Neural progenitor cell (in vitro differentiated cells): ENCODE measurements at regions not wholly inside any gene's neighbourhood (a gene's known extent, or its start where the extent isn't known, plus 50 kb on each side); places are given as distances from the start of the nearest gene placed in this dataset.

Source experiments
- DNase-seq: peaks from one replicate; pipeline ENCODE4 v3.0.0-alpha.2; 2016; ENCODE audit warnings: low spot score
- H2AFZ ChIP-seq: fragments of 200-600 bp; sonication (generic); replicated peaks from 2 replicates; pipeline ENCODE4 v1.6.1; 2016; ENCODE audit warnings: antibody characterized with exemption
- H3F3A ChIP-seq: fragments of 200-600 bp; sonication (generic); 2 replicates; pipeline ENCODE4 v1.6.1; 2016; ENCODE audit warnings: antibody characterized with exemption, low read depth
- H3K27ac ChIP-seq: fragments of 200-600 bp; sonication (generic); 2 replicates; pipeline ENCODE4 v1.5.1; 2016; ENCODE audit warnings: mild to moderate bottlenecking
- H3K27me3 ChIP-seq: fragments of 200-600 bp; sonication (generic); 2 replicates; pipeline ENCODE4 v1.6.1; 2016; ENCODE audit warnings: mild to moderate bottlenecking, moderate library complexity
- H3K36me3 ChIP-seq: fragments of 200-600 bp; sonication (generic); 2 replicates; pipeline ENCODE4 v1.5.1; 2016
- H3K4me1 ChIP-seq: fragments of 200-600 bp; sonication (generic); 2 replicates; pipeline ENCODE4 v1.6.1; 2016; ENCODE audit warnings: mixed run types
- H3K4me2 ChIP-seq: fragments of 200-600 bp; sonication (generic); 2 replicates; pipeline ENCODE4 v1.6.1; 2016
- H3K4me3 ChIP-seq: fragments of 200-600 bp; sonication (generic); 2 replicates; pipeline ENCODE4 v1.5.1; 2016
- H3K79me2 ChIP-seq: fragments of 200-600 bp; sonication (generic); 2 replicates; pipeline ENCODE4 v1.6.1; 2016; ENCODE audit warnings: low read depth
- H3K9ac ChIP-seq: fragments of 200-600 bp; sonication (generic); 2 replicates; pipeline ENCODE4 v1.6.1; 2016
- H3K9me3 ChIP-seq: fragments of 200-600 bp; sonication (generic); 2 replicates; pipeline ENCODE4 v1.5.1; 2016; ENCODE audit warnings: low read depth
- H4K20me1 ChIP-seq: fragments of 200-600 bp; sonication (generic); 2 replicates; pipeline ENCODE4 v1.6.1; 2016; ENCODE audit warnings: low read depth
- H3K27ac Mint-ChIP-seq: 3 replicates; pipeline ENCODE4 v1.8.0; 2021; ENCODE audit warnings: mixed read lengths
- H3K27me3 Mint-ChIP-seq: 2 replicates; pipeline ENCODE4 v1.8.0; 2022; ENCODE audit warnings: low read depth, mild to moderate bottlenecking, inconsistent platforms, moderate library complexity, mixed read lengths; ENCODE audit not compliant: insufficient read depth
- H3K36me3 Mint-ChIP-seq: 3 replicates; pipeline ENCODE4 v1.8.0; 2021; ENCODE audit warnings: mixed read lengths
- H3K4me1 Mint-ChIP-seq: 3 replicates; pipeline ENCODE4 v1.8.0; 2021; ENCODE audit warnings: mixed read lengths
- H3K4me3 Mint-ChIP-seq: 3 replicates; pipeline ENCODE4 v1.8.0; 2021; ENCODE audit warnings: mild to moderate bottlenecking, moderate library complexity, mixed read lengths
- H3K9me3 Mint-ChIP-seq: 3 replicates; pipeline ENCODE4 v1.8.0; 2020; ENCODE audit warnings: mixed read lengths
- EZH2 ChIP-seq: fragments of 200-600 bp; sonication (generic); IDR thresholded peaks from 2 replicates; pipeline ENCODE4 v1.6.1; 2017; ENCODE audit warnings: antibody characterized with exemption, mild to moderate bottlenecking, moderate library complexity
- EZH2phosphoT487 ChIP-seq: fragments of 200-600 bp; sonication (generic); IDR thresholded peaks from 2 replicates; pipeline ENCODE4 v1.6.1; 2017; ENCODE audit warnings: antibody characterized with exemption
- TF ChIP-seq, protein P1 (sequence below): fragments of 200-600 bp; sonication (generic); IDR thresholded peaks from 2 replicates; pipeline ENCODE4 v1.5.1; 2017; ENCODE audit warnings: antibody characterized with exemption, mild to moderate bottlenecking

DNA sequence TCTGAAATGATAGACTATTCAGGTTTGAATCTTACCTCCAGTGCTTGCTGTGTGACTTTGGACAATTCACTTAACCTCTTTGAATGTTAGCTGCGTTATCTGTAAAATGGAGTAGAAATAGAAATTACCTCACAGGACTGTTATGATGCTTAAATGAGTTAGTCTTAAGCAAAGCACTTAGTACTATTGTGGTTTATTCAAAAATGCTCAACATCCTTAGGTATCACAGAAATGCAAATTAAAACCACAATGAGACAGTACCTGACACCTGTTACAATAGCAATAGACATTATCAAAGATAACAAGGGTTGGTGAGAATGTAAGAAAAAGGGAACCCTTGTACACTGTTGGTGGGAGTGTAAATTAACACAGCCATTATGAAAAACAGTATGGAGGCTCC, 77.6 kb upstream of the FREM1 start:
- H3K27ac Mint-ChIP-seq: no peak overlapping the region
- peaks cover 7% of the 10 kb centered on the region for H3K36me3 Mint-ChIP-seq
- H3K9ac ChIP-seq: no peak overlapping the region

DNA sequence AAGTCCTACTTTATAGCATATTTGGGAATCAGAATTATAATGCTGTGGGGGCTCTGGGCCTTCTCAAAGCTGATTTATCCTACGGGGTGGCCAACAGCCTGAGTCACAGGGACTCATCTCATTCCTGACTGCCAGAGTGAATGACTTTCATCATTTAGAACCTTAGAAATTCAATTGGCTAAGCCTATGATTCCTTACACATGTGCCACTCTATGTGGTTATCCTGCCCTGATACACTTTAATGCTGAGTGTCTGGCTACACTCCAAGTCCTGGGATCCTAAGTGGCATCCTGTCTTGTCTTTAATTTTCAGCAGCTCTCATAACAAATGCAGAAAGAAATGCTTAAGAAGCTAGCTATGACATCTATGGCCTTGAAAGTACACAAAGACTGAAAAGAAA, 75.2 kb upstream of the FREM1 start:
- H3F3A ChIP-seq: no peaks in the 10 kb centered on the region
- H3K9ac ChIP-seq: no peak overlapping the region
- Mint-ChIP-seq H3K27me3 (peaks cover 2% of the 10 kb centered on the region), H3K4me3 (no peak overlapping the region), H3K36me3 (peaks cover 11% of the 10 kb centered on the region), H3K27ac (no peak overlapping the region), H3K4me1 (peaks cover 3% of the 10 kb centered on the region), H3K9me3 (no peaks in the 10 kb centered on the region)
- H3K79me2 ChIP-seq: no peaks in the 10 kb centered on the region
- H2AFZ ChIP-seq: no peak overlapping the region
- H3K27ac ChIP-seq: no peak overlapping the region
- TF ChIP-seq EZH2phosphoT487 (no peak), EZH2 (no peak)
- TF ChIP-seq, protein P1, sequence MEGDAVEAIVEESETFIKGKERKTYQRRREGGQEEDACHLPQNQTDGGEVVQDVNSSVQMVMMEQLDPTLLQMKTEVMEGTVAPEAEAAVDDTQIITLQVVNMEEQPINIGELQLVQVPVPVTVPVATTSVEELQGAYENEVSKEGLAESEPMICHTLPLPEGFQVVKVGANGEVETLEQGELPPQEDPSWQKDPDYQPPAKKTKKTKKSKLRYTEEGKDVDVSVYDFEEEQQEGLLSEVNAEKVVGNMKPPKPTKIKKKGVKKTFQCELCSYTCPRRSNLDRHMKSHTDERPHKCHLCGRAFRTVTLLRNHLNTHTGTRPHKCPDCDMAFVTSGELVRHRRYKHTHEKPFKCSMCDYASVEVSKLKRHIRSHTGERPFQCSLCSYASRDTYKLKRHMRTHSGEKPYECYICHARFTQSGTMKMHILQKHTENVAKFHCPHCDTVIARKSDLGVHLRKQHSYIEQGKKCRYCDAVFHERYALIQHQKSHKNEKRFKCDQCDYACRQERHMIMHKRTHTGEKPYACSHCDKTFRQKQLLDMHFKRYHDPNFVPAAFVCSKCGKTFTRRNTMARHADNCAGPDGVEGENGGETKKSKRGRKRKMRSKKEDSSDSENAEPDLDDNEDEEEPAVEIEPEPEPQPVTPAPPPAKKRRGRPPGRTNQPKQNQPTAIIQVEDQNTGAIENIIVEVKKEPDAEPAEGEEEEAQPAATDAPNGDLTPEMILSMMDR: no peak
- no peak overlapping the region for H3K4me3 ChIP-seq
- DNase-seq: no peak
- no peaks in the 10 kb centered on the region for H3K9me3 ChIP-seq
- H3K27me3 ChIP-seq: no peaks in the 10 kb centered on the region
- H3K36me3 ChIP-seq: no peaks in the 10 kb centered on the region
- no peaks in the 10 kb centered on the region for H3K4me1 ChIP-seq
- no peaks in the 10 kb centered on the region for H4K20me1 ChIP-seq
- no peak overlapping the region for H3K4me2 ChIP-seq

More for the DNA sequence above, 77.6 kb upstream of the FREM1 start:
- H3K4me1 Mint-ChIP-seq: peaks cover 15% of the 10 kb centered on the region
- no peak for TF ChIP-seq EZH2phosphoT487
- TF ChIP-seq EZH2: no peak
- TF ChIP-seq, protein P1: no peak
- Histone ChIP-seq H3K27me3 (no peaks in the 10 kb centered on the region), H3F3A (no peaks in the 10 kb centered on the region), H2AFZ (no peak overlapping the region), H3K27ac (no peak overlapping the region), H3K4me1 (no peaks in the 10 kb centered on the region), H3K9me3 (no peaks in the 10 kb centered on the region), H3K4me2 (no peak overlapping the region), H4K20me1 (no peaks in the 10 kb centered on the region), H3K4me3 (no peak overlapping the region), H3K36me3 (no peaks in the 10 kb centered on the region), H3K79me2 (no peaks in the 10 kb centered on the region)
- peaks cover 2% of the 10 kb centered on the region for H3K27me3 Mint-ChIP-seq
- H3K9me3 Mint-ChIP-seq: no peaks in the 10 kb centered on the region
- no peak overlapping the region for H3K4me3 Mint-ChIP-seq
- DNase-seq: no peak

DNA sequence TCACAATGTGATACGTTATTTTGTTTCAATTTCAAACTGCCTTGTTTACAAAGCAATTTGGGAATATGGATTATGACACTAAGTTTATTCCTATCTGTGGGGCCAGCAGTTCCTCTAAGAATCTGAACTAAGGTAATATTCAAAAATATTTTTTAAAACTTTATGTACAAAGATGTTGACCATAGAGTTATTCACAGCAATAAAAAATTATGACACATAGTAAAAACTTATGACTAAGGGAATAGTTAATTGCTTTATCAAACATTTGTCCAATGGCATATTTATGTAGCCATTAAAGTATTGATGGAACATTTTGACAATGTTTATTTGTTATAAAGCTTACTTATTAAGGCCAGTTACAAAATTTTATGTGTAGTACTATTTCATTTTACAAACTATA, 73.4 kb upstream of the FREM1 start:
- no peak overlapping the region for H3K27ac ChIP-seq
- H3K9ac ChIP-seq: no peak overlapping the region
- no peaks in the 10 kb centered on the region for H3K9me3 Mint-ChIP-seq
- H3K79me2 ChIP-seq: no peaks in the 10 kb centered on the region
- no peak overlapping the region for H3K4me2 ChIP-seq
- no peak for DNase-seq
- no peaks in the 10 kb centered on the region for H3K4me1 ChIP-seq
- peaks cover 16% of the 10 kb centered on the region for H3K36me3 Mint-ChIP-seq
- H3K27ac Mint-ChIP-seq: no peak overlapping the region
- no peak overlapping the region for H3K4me3 Mint-ChIP-seq
- H4K20me1 ChIP-seq: no peaks in the 10 kb centered on the region
- no peak overlapping the region for H3K4me3 ChIP-seq
- no peaks in the 10 kb centered on the region for H3K9me3 ChIP-seq
- peaks cover 2% of the 10 kb centered on the region for H3K27me3 Mint-ChIP-seq
- no peaks in the 10 kb centered on the region for H3F3A ChIP-seq
- H3K4me1 Mint-ChIP-seq: no peaks in the 10 kb centered on the region
- no peaks in the 10 kb centered on the region for H3K27me3 ChIP-seq
- no peak for TF ChIP-seq EZH2phosphoT487
- TF ChIP-seq, protein P1: no peak
- TF ChIP-seq EZH2: no peak
- H3K36me3 ChIP-seq: no peaks in the 10 kb centered on the region
- no peak overlapping the region for H2AFZ ChIP-seq
